HG03520 (cell line): ENCODE measurements at regions not wholly inside any gene's neighbourhood (a gene's known extent, or its start where the extent isn't known, plus 50 kb on each side); places are given as distances from the start of the nearest gene placed in this dataset.

Source experiments
- ATAC-seq: cut with Tn5 transposase; IDR thresholded peaks from one replicate; pipeline ENCODE4 v1.9.1; 2021; ENCODE audit warnings: mild to moderate bottlenecking, moderate library complexity; ENCODE audit not compliant: unreplicated experiment

DNA sequence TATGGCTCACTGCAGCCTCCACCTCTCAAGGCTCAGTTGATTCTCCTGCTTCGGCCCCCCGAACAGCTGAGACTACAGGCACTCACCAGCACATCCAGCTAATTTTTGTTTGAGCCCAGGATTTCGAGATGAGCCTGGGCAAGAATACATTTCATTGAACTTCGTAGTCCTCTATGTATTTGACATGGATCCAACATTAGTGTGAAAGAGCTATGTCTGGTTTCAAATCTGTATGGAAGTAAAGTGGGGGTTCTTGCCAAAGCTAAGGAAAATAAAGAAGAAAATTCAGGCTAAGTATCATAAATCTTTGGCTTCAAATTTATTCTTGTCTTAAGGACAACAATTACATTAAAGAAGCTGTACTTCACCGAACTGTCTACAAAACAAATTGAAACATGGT is 1291.7 kb upstream of the CRIM1 start:
- ATAC-seq: no peak

DNA sequence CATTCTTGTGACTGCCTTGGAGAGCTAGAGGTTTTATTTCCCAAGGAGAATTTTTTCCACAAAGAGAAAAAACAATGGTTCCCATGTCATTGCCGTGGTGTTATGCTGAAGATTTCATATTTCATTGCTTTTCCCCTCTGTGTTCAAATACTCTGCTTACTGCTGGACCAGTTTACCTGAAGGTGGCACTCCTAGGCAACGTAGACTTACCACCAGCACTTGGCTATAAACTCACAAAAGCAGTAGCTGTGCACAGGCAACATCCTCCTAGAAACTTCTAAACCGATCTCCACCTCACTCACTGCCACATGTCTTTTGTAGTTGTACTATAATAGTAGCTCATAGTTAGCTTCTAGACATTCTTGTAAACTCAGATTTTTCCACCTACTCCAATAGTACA is 1319.7 kb upstream of the CRIM1 start:
- no peak for ATAC-seq

DNA sequence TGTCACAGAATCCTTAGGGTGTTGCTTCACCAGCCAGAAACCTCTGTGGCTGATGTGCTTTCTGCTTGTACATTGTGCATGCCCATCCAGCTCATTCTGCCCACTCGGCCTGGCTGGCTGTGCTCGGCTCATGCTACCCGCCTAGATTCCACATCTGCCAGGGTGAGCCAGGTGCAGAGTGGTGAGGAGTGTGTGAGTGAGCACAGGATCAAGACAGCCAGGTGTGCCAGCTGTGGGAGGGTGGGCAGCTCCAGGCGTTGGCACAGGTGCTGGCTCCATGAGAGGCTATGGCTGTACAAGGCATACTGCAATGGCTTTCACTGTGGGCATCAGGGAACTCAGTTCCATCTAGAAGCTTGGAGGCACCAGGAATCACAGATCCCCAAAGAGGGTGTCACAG is 1321.8 kb upstream of the CRIM1 start:
- ATAC-seq: no peak

DNA sequence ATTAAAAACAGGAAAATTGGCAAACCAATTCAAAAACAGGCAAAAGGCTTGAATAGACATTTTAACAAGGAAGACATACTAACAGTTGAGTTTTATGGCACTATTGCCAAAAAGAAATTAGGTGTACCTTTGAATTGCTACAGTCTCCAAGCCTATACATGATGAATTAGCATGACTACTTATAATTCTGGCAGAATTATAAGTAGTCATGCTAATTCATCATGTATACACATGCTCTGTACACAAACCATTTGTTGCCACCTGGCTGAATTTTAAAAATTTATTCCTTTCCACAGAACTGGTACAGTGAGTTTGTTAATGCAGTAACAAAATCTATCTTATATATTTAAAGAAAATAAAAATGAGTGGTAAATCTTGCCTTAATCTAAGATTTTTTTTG is 1332.0 kb upstream of the CRIM1 start:
- no peak for ATAC-seq

DNA sequence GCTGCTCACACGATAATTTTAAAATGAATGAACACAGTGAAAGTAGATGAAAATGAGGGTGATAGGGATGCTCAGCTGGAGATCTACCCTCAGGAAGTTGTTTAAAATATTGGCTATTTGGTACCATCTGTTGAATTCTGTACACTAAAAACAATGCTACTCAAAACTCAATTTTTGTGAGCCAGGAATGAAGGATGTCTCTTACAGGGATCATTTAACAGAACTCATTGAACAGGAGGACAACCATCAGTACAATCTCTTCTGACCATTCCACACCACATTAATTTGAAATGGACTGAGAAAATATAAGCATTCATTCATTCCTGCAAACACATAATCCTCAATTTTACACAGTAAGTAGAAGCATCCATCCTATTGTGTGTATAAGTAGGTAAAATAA is 1355.1 kb upstream of the CRIM1 start:
- no peak for ATAC-seq

DNA sequence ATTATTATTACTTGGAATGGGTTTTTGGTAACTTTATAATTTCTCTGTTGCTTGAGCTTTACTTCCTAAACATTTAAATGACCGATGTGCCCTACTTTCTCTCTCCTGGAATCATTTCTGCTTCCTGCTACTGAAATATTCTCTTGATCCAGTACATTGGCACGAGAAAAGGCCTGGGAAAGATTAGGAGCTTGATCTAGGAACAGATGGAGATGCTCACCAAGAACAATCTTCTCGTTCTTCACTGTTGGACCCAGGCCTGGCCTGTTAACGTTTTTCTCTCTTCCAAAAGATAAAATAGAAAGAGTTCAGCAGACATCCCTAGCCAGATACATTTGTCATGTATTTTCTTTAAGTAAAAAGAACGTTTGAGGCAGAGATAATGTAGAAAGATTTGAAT is 1356.8 kb upstream of the CRIM1 start:
- no peak for ATAC-seq

DNA sequence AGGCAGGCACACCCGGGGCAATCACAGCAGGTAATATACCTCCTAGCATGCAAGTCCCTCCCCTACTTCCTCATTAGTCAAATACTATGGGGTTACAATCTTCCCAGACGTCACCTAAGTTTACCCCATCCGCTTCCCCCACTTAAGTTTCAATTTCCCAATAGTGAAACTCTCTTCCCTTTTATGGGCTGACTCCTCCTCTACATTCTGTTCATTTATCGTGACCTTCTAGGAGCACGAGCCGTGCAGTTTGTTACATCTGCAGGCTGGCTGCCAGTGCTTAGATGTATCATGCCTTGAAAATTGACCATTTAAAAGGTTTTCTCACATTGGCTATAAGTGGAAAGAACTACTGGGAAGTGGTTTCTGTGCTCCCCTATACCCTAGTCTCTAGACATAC is 1357.8 kb upstream of the CRIM1 start:
- ATAC-seq: no peak

DNA sequence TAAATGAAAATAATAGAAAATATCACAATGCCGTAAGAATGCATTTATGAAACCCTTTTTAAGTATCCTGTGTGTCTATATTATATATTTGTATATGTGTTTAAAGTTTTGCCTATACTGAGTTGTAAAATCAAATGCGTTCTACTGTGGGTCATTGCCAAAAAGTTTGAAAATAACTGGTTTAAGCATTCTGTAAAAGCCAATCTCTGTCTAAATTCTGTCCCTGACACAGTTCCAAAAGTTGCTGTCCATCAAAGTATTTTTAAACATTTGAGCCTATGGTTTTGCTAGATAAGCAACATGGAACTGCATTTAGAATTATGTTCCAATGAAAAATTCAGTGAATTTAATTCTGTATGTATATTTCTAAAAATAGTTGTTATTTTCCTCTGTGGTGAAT is 1360.4 kb upstream of the CRIM1 start:
- no peak for ATAC-seq

DNA sequence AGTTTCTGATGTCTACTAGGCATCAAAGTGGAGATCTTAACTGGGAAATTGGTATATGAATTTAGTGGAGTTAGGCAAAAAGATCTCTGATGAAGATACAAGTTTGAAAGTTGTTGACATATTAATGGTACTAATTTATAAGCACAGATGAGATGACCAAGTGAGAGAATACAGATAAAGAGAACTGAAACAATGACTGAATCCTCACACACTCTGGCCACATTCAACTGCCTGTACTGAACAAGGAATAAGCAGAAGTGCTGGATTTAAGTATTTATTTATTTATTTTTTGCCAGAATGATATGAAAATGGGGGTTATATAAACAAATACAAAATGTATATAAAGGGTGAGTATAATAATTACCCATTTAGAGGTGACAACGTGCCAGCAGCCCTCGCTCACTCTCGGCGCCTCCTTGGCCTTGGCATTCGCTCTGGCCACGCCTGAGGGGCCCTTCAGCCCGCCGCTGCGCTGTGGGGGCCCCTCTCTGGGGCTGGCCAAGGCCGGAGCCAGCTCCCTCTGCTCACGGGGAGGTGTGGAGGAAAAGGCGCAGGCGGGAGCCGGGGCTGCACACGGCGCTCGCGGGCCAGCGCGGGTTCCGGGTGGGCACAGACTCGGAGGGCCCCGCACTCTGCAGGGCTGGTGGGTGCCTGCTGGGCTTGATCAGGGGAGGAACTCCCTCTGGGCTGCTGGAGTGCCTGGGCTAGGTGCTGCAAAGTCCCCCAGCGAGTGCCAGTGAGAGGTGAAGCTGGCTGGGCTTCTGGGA is 1363.9 kb upstream of the CRIM1 start:
- no peak for ATAC-seq

DNA sequence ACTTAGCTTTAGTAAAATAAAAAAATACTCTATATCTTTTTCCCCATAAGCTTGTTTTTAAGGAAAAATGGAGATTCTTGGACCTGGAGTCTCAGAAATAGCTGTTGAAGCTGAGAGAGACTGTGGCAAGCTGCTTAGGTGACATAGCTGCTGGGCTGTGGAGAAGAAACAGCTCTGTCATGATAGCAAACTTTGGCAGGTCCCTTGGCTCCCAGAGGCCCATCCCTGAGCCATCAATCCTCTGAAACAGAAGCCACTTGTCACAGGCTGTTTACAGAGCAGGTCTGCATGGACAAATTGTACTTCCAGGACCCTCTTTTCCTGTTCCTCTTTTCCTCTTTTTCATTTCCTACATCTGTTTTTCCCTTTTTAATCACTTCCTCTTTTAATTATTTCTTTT is 1370.1 kb upstream of the CRIM1 start:
- ATAC-seq: no peak

DNA sequence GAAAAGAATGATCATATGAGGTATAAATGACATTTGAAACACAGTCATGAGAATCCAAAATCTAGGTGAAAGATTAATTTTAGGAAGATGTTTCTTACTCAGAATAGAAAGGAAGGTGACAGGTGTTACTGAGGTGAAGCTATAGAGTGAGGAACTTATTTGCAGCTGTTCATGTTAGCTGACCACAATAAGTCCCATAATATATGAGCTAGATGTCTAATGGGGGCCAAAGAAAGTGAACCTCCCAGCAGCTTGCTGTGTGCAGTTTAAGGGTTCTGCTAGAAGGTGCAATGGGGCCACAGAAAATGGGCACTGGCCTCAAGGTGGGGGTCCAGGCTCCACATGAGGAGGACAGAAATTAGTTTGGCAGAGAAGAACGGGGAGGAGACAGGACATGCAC is 1374.9 kb upstream of the CRIM1 start:
- ATAC-seq: no peak

DNA sequence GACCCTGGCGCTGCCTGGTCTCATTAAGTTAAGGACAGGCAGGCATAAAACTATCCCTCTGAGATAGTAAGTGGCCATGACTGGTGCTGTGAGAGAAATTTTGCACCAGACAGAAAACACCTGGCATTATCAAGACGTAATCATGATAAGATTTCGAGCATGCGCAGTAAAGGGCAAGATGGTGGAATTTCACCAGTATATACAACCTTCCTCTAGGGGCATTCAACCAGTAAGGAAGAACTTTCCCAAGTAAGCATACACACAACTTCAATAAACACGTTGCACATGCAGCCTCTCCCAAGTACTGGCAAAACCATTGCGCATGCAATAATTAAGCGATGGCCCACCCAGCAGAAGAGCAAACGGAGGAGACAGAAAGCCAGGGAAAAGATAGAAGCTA is 1376.4 kb upstream of the CRIM1 start:
- ATAC-seq: no peak

DNA sequence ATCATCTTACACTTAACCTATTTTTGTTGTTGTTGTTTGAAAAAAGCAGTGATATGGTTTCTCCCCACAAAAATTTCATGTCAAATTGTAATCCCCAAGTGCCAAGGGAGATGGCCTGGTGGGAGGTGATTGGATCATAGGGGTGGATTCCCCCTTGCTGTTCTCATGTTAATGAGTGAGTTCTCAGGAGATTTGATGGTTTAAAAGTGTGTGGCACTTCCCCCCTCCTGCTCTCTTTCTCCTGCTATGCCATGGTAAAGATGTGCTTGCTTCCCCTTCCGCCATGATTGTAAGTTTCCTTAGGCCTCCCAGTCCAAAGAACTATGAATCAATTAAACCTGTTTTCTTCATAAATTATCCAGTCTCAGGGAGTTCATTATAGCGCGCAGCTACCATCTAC is 1362.7 kb upstream of the FAM98A start:
- no peak for ATAC-seq

DNA sequence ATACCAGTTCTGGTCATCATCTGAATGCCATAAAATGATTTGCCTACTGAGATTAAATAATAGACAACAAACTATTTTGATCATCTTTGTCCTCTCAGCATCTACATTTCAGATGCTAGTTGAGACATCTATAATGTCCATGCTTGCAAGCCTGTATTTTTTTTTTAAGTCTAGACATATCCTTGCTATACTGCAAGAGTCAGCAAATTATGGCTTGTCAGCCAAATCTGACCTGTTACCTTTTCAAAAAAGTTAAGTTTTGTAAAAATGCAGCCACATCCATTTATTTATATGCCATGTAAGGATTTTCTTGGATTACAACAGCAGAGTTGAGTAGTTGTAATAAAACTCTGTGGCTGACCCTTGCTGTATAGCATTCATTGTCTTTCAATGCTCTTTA is 1355.7 kb upstream of the FAM98A start:
- ATAC-seq: no peak

DNA sequence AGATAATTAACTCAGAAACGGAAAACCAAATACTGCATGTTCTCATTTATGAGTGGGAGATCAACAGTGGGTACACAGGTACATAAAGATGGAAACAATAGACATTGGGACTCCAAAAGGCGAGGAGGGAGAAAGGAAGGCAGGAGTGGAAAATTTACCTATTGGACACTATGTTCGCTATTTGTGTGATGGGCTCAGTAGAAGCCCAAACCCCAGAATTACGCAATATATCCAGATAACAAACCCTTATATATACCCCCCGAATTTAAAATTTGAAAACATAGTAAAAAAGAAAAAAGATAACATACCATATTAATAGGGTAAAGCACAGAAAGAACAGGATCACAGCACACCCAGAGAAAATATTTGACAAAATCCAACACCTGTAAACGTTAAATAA is 1351.7 kb upstream of the FAM98A start:
- ATAC-seq: no peak

DNA sequence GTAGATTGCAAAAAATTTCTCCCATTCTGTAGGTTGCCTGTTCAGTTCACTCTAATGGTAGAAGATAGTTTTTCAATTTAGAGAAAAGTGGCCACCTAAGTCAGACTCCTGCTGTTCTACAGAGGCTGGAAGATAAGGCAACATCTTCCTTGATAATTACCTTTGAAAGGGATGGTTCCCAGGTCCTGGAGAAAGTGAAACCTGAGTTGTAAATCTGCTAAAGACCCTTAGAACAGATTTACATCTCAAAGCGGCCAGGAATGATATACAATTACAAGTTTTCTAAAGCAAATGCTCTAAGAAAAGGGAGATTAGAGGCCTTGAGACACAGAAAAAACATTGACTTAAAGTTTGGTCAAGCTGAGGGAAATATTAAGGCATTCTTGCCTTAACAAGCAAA is 1350.2 kb upstream of the FAM98A start:
- ATAC-seq: no peak

DNA sequence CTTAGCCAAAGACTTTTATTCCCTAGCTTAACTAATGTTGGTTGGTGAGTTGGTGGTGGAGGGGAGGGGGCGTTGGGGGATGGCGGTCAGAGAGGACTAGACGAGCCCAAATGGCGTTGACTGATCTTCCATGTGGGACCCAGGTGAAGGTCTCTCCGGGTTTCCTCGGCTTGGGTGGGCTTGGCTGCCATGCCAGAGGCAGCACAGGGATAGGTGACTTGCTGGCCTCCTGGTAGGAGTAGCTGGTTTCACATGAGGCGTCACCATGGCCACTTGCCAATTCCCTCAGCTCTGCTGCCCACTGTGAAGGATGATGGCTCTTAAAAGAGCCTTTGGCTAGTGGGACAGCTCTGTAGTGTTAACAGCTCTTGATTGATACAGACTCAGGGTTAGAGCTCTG is 1337.0 kb upstream of the FAM98A start:
- ATAC-seq: no peak

DNA sequence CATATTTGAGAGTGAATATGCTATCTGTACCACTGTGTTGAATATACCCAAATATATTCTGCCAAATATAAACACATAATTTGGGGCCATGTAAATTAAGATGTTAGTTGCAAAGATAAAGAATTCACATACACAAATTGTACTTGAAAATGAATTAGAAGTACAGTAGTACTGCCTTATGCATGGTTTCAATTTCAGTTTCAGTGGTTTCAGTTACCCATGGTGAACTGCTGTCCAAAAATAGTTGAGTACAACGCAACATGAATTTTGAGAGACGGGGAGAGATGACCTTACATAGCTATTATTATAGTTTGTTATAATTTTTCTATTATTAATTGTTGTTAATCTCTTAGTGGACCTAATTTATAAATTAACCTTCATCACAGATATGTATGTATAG is 1313.0 kb upstream of the FAM98A start:
- ATAC-seq: peak; percentile 95

DNA sequence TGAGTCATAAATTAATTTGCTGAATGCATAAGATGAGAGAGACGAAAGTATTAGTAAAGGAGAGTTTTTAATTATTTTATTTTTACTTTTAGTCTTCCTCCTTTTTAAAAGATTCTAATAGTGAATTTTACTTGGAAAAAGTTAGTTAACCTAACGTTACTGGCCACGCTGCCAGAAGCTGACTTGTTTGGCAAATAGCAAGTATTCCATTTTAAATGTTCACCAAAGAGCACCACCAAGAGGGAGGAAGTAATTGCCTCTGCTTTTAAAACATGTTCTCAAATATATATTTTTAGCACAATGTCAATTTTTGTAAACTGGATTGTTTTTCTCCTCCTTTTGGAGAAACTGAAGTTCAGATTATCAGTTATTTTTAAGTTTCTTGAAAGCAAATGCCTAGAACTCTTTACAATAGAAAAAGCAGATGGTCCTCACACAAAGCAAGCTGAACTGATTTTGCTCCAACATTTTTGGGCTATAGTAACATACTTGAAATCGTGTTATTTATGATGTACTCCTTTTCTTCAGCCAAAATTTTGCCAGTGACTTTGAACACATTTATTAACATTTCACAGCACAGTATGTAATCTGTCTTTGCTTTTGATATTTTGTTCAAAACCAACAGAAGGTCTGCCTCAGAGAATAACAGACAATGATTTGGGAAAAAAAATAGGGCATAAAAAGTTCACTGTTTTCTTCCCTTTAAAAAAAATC is 1311.0 kb upstream of the FAM98A start:
- no peak for ATAC-seq

DNA sequence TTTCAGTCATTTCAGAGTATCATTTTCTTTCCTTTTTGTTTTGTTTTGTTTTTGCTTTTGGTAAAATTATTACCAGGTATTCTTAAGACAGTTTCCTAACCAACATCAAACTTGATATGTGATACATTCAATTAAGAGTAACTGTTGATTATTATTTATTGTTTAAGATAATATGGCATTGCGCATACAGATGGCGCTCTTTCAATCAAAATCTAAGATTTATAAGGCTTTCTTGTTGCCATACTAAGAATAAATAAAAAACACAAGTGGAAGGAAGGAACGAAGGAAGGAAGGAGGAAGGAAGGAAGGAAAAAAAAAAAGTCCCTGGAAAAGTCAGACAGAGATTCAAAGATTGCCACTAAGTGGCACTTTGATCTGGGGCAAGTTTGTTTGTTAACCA is 1308.7 kb upstream of the FAM98A start:
- no peak for ATAC-seq

DNA sequence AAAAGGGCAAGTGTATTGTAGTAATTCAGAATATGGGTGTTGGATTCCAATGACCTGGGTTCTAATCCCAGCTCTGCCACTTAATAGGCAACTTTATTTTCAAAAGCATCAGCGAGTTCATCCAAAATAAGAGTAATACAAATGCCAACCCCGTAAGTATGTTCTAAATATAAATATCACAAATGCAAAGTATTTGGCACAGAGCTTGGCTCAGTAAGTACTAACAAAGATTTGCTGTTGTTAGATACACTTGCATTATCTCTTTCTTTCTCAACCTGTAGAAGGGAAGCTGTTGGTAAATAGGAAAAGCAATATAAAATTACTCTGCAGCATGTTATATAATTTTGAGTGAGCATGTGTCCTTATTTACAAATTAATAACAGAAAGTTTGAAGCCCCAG is 1302.6 kb upstream of the FAM98A start:
- ATAC-seq: no peak

DNA sequence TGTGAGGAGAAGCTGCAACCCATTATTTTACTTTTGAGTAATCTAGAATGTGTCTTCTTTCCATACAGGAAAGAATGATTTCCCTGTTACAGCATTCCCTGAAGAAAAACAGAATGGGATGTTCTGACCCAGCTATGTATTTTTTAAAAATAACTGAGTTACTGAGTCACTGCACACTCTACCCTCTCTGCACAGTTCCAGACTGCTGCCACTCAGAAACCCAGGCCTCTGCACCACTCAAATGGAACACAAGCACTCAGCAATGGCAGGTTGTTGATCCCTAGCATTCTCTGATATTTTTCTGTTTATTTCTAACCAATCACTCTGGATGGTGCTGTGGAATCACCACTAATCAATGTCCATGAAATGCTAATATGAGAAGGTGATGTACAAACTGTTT is 1300.0 kb upstream of the FAM98A start:
- no peak for ATAC-seq

DNA sequence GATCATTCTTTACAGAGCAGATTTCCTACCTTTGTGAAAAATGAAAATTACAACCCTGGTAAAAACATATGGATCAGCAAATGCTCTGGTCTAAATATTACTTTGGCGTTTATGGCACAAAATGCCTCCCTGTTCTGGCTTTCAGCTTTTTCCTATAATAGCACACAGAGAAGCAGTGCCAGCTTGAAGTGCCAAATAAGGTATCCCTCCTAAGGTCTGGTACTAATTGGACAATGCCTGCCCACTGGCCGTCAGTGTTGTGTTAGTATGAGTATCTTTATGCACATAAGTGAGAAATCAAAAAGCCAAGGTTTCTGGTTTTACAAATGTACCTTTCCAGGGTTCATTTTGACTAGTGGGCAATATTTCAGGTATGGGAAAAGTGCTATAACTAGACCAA is 1293.7 kb upstream of the FAM98A start:
- no peak for ATAC-seq
